ENCODE measurements at regions not wholly inside any gene's neighbourhood (a gene's known extent, or its start where the extent isn't known, plus 50 kb on each side); places are given as distances from the start of the nearest gene placed in this dataset.

- no peak for TF ChIP-seq CTCF (IDR thresholded peaks at IDR 0.05; ENCODE audit: poor library complexity, severe bottlenecking)
- no peak for TF ChIP-seq POLR2AphosphoS5 (IDR thresholded peaks at IDR 0.05)
- TF ChIP-seq TAF1 (IDR thresholded peaks at IDR 0.05; ENCODE audit: low read depth): no peak
- TF ChIP-seq MXI1 (conservative IDR thresholded peaks at IDR 0.05; ENCODE audit: poor library complexity, severe bottlenecking): no peak
- no peak for TF ChIP-seq REST (IDR thresholded peaks at IDR 0.05; ENCODE audit: borderline replicate concordance)
- no peak for TF ChIP-seq RAD21 (conservative IDR thresholded peaks at IDR 0.05)
Measured at GRCh38 chr3:148234536-148234935, 463.2 kb upstream of the AGTR1 start.
